Keratinocyte (primary cell): ENCODE measurements at regions not wholly inside any gene's neighbourhood (a gene's known extent, or its start where the extent isn't known, plus 50 kb on each side); places are given as distances from the start of the nearest gene placed in this dataset.

Experiments used
- EZH2 ChIP-seq: IDR thresholded peaks from one replicate; pipeline ENCODE4 v1.6.1; 2012; ENCODE audit warnings: inconsistent platforms, mild to moderate bottlenecking, low read length, moderate library complexity
- TF ChIP-seq, protein P1 (sequence below), 3 experiments: IDR thresholded peaks in 1 of 3; conservative IDR thresholded peaks in 1 of 3; optimal IDR thresholded peaks in 1 of 3; 2 replicates in 2 of 3; 3 replicates in 1 of 3; pipeline versions ENCODE3 to v1.5.1; 2011; ENCODE audit warnings: low read length in 3 of 3, mild to moderate bottlenecking in 3 of 3, moderate library complexity in 2 of 3, control low read depth in 1 of 3, inconsistent platforms in 1 of 3; ENCODE audit not compliant: insufficient read depth in 2 of 3; ENCODE audit errors: extremely low read depth in 1 of 3

DNA sequence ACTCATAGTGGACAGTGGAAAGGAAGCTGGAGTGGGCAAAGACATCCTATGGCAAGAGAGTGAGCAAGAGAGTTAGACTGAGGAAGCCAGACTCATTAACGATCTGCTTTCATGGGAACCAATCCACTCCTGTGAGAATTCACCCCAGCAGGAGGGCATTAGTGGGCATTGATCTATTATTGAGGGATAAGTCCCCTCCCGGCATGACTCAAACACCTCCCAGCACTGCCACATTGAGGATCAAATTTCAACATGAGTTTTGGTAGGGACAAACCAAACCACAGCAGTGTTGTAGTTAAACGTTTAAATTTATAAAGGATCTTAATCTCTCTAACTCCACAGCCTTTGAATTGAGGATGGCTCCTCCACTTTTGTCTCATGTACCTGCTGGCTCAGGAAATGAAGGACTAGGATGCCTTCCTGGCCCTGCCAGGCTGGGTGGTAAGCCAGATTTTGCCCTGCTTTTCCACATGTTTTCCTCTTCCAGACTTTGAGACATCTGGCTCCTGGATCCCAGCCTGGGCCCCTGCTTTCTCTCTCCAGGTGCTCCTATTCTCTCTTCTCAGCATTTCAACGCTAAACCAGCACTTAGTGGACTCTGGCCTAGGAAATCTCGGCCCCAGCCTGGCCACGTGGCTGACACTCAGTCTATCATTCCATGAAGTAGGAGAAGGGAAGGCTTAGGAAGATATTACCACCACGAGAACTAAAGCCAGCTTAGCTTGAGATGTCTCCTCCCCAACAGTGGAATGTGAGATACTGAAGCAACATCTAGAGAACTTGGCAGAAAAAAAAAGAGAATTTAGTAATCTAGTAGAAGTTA, 96.5 kb upstream of the PIP4K2A start:
- TF ChIP-seq, protein P1, sequence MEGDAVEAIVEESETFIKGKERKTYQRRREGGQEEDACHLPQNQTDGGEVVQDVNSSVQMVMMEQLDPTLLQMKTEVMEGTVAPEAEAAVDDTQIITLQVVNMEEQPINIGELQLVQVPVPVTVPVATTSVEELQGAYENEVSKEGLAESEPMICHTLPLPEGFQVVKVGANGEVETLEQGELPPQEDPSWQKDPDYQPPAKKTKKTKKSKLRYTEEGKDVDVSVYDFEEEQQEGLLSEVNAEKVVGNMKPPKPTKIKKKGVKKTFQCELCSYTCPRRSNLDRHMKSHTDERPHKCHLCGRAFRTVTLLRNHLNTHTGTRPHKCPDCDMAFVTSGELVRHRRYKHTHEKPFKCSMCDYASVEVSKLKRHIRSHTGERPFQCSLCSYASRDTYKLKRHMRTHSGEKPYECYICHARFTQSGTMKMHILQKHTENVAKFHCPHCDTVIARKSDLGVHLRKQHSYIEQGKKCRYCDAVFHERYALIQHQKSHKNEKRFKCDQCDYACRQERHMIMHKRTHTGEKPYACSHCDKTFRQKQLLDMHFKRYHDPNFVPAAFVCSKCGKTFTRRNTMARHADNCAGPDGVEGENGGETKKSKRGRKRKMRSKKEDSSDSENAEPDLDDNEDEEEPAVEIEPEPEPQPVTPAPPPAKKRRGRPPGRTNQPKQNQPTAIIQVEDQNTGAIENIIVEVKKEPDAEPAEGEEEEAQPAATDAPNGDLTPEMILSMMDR (optimal IDR thresholded peaks at IDR 0.05 in 1 of 3, IDR thresholded peaks at IDR 0.05 in 1 of 3, conservative IDR thresholded peaks at IDR 0.05 in 1 of 3; ENCODE audit: extremely low read depth in 1 of 3, insufficient read depth in 2 of 3, low read length in 3 of 3): no peak
- no peak for TF ChIP-seq EZH2
